ENCODE measurements at regions not wholly inside any gene's neighbourhood (a gene's known extent, or its start where the extent isn't known, plus 50 kb on each side); places are given as distances from the start of the nearest gene placed in this dataset.

DNA sequence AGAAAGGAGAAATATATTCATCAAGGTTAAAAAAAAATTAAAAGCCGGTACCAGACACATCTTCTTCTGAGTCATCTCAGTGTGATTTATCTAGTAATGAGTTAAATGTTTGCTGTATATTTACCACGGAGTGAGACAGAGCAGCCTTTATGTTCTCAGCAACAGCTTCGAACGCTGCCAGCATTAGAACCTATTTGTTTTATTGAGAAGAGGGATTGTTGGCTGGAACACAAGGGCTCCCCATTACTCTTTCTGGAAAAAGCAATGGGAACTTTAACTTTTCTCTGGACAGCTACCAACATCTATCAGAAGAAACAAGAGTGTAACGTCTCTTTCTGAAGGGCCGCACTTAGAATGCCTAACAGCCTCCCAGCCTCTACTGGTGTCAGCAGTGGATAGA, 105.3 kb upstream of the TAB2 start:
- H3K36me3 Mint-ChIP-seq: no peaks in the 10 kb centered on the region
- Histone ChIP-seq H3K27me3 (no peaks in the 10 kb centered on the region), H3F3A (ENCODE audit: low read depth) (no peaks in the 10 kb centered on the region), H3K9me3 (ENCODE audit: low read depth) (no peaks in the 10 kb centered on the region), H2AFZ (replicated peaks) (no peak overlapping the region), H3K4me2 (no peak overlapping the region), H3K27ac (no peak overlapping the region), H3K79me2 (ENCODE audit: low read depth) (no peaks in the 10 kb centered on the region), H3K36me3 (no peaks in the 10 kb centered on the region), H4K20me1 (ENCODE audit: low read depth) (no peaks in the 10 kb centered on the region), H3K4me1 (peaks cover 8% of the 10 kb centered on the region), H3K9ac (no peak overlapping the region), H3K4me3 (no peak overlapping the region)
- H3K4me3 Mint-ChIP-seq: no peak overlapping the region
- H3K27me3 Mint-ChIP-seq (ENCODE audit: insufficient read depth, low read depth): peaks cover 2% of the 10 kb centered on the region
- H3K27ac Mint-ChIP-seq: no peak overlapping the region
- H3K4me1 Mint-ChIP-seq: peaks cover 9% of the 10 kb centered on the region
- no peaks in the 10 kb centered on the region for H3K9me3 Mint-ChIP-seq
- DNase-seq (ENCODE audit: low spot score): no peak
- TF ChIP-seq EZH2 (IDR thresholded peaks at IDR 0.05) (no peak), EZH2phosphoT487 (IDR thresholded peaks at IDR 0.05) (no peak)
- TF ChIP-seq, protein P1, sequence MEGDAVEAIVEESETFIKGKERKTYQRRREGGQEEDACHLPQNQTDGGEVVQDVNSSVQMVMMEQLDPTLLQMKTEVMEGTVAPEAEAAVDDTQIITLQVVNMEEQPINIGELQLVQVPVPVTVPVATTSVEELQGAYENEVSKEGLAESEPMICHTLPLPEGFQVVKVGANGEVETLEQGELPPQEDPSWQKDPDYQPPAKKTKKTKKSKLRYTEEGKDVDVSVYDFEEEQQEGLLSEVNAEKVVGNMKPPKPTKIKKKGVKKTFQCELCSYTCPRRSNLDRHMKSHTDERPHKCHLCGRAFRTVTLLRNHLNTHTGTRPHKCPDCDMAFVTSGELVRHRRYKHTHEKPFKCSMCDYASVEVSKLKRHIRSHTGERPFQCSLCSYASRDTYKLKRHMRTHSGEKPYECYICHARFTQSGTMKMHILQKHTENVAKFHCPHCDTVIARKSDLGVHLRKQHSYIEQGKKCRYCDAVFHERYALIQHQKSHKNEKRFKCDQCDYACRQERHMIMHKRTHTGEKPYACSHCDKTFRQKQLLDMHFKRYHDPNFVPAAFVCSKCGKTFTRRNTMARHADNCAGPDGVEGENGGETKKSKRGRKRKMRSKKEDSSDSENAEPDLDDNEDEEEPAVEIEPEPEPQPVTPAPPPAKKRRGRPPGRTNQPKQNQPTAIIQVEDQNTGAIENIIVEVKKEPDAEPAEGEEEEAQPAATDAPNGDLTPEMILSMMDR (IDR thresholded peaks at IDR 0.05): no peak

DNA sequence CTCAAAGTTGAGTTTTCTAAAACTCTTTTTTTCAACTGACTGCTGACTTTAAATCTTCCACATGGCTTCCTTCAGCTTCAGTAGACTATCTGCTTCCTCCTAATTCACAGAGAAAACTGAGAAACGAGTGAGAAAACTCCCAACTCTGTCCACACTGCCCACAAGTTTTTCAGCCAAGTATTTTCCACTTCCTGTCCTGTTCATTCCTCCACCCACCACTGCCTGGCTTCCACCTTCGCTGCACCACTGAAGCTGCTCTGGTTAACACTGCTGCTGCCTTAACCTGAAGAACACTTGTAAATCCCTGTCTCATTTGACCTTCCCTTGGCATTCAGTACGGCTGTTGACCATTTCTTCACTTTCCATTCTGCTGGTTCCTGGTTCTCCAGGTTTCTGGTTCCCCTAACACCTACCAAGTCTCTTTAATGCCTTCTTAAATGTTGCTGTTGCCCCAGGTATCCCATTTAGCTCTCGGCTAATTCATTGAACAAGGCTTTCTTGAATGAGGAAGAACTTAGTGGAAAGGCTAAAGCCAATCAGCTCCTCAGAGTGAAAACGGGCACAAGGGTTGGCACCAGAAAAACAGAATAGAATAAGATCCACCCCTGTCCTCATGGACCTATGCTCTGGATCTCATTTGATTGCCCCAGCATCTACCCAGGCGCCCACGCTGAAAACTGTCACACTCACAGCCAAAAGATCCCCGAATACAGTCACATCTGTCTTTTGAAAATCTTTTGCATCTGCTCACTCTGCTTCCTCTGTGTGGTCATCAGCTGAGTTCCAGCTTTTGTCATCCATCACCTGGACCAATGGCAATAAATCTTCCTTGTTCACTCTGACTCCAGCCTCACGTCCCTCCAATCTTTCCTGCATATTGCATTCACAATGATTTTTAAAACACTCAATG, 104.4 kb upstream of the TAB2 start:
- Mint-ChIP-seq H3K27me3 (ENCODE audit: insufficient read depth, low read depth) (no peaks in the 10 kb centered on the region), H3K27ac (no peak overlapping the region), H3K4me3 (no peak overlapping the region), H3K9me3 (no peaks in the 10 kb centered on the region), H3K4me1 (peaks cover 10% of the 10 kb centered on the region), H3K36me3 (no peaks in the 10 kb centered on the region)
- no peaks in the 10 kb centered on the region for H3K9me3 ChIP-seq (ENCODE audit: low read depth)
- no peaks in the 10 kb centered on the region for H3K79me2 ChIP-seq (ENCODE audit: low read depth)
- no peak overlapping the region for H2AFZ ChIP-seq (replicated peaks)
- H3K4me3 ChIP-seq: no peak overlapping the region
- H3K27ac ChIP-seq: no peak overlapping the region
- H3F3A ChIP-seq (ENCODE audit: low read depth): no peaks in the 10 kb centered on the region
- no peaks in the 10 kb centered on the region for H3K27me3 ChIP-seq
- H3K4me1 ChIP-seq: peaks cover 10% of the 10 kb centered on the region
- TF ChIP-seq, protein P1 (IDR thresholded peaks at IDR 0.05): no peak
- no peak for TF ChIP-seq EZH2 (IDR thresholded peaks at IDR 0.05)
- TF ChIP-seq EZH2phosphoT487 (IDR thresholded peaks at IDR 0.05): no peak
- no peaks in the 10 kb centered on the region for H3K36me3 ChIP-seq
- no peak for DNase-seq (ENCODE audit: low spot score)
- H3K4me2 ChIP-seq: no peak overlapping the region
- H3K9ac ChIP-seq: no peak overlapping the region
- H4K20me1 ChIP-seq (ENCODE audit: low read depth): no peaks in the 10 kb centered on the region

DNA sequence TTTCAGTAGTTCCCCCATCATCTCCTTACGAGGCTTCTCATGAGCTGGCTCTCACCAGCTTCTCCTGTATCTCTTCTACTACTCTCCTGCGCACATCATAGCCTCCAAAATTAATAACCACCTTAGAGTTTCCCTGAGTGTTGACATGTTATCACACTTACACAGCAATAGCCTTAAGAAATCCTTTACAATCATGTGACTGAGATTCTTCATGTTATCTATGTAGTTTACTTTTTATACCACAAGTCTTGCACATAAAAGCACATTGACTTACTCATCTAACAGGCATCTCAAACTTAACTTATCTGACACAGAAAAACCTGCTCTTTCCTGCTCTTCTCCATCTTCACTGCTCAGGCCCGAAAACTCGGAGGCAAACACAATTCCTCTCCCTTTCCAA, 103.7 kb upstream of the TAB2 start:
- no peaks in the 10 kb centered on the region for H3K27me3 ChIP-seq
- no peak overlapping the region for H3K9ac ChIP-seq
- H3K4me2 ChIP-seq: no peak overlapping the region
- no peaks in the 10 kb centered on the region for H3K36me3 ChIP-seq
- no peak for DNase-seq (ENCODE audit: low spot score)
- no peaks in the 10 kb centered on the region for H3K79me2 ChIP-seq (ENCODE audit: low read depth)
- Mint-ChIP-seq H3K4me1 (peaks cover 14% of the 10 kb centered on the region), H3K27me3 (ENCODE audit: insufficient read depth, low read depth) (no peaks in the 10 kb centered on the region), H3K27ac (no peak overlapping the region), H3K36me3 (no peaks in the 10 kb centered on the region), H3K9me3 (no peaks in the 10 kb centered on the region), H3K4me3 (no peak overlapping the region)
- no peak overlapping the region for H3K4me3 ChIP-seq
- peaks cover 13% of the 10 kb centered on the region for H3K4me1 ChIP-seq
- TF ChIP-seq, protein P1 (IDR thresholded peaks at IDR 0.05): no peak
- TF ChIP-seq EZH2phosphoT487 (IDR thresholded peaks at IDR 0.05): no peak
- no peak for TF ChIP-seq EZH2 (IDR thresholded peaks at IDR 0.05)
- H3F3A ChIP-seq (ENCODE audit: low read depth): no peaks in the 10 kb centered on the region
- no peaks in the 10 kb centered on the region for H4K20me1 ChIP-seq (ENCODE audit: low read depth)
- no peak overlapping the region for H3K27ac ChIP-seq
- H3K9me3 ChIP-seq (ENCODE audit: low read depth): no peaks in the 10 kb centered on the region
- no peak overlapping the region for H2AFZ ChIP-seq (replicated peaks)
